Eye (tissue), 1 donor: ENCODE measurements at regions not wholly inside any gene's neighbourhood (a gene's known extent, or its start where the extent isn't known, plus 50 kb on each side); places are given as distances from the start of the nearest gene placed in this dataset.

Experiments
- DNase-seq: peaks from one replicate; pipeline ENCODE4 v3.0.0-alpha.2; 2015

GRCh38 chr1:238141353-238141752 is 250.6 kb upstream of the ZP4 start:
- no peak for DNase-seq

- DNase-seq: no peak
These were observed 249.0 kb upstream of the ZP4 start for GRCh38 chr1:238139713-238140112.

DNA sequence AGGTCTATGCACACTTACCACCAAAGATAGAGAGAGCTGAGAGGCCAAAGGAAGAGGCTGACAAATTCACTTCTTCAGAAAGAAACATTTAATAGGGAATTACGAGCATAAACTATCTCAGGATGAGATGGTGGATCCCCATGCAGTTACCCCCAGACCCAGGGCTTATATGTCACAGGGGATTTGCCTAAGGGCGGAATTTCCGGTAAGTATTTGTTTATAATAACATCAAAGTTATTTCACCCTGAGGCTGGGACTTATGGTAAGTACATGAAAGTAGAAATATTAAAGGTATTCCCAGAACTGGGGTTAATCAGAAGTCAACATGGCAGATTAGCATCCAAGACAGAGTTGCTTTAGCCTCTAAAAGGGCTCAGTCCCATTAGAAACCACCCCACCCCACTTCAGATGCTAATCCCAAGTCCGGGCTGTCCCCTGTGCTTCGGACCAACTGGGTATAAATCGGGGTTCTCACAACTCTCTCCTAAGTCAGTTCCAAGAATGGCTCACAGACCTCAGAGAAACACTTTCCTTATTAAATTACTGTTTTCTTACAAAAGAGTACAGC is 247.4 kb upstream of the ZP4 start:
- no peak for DNase-seq

DNA sequence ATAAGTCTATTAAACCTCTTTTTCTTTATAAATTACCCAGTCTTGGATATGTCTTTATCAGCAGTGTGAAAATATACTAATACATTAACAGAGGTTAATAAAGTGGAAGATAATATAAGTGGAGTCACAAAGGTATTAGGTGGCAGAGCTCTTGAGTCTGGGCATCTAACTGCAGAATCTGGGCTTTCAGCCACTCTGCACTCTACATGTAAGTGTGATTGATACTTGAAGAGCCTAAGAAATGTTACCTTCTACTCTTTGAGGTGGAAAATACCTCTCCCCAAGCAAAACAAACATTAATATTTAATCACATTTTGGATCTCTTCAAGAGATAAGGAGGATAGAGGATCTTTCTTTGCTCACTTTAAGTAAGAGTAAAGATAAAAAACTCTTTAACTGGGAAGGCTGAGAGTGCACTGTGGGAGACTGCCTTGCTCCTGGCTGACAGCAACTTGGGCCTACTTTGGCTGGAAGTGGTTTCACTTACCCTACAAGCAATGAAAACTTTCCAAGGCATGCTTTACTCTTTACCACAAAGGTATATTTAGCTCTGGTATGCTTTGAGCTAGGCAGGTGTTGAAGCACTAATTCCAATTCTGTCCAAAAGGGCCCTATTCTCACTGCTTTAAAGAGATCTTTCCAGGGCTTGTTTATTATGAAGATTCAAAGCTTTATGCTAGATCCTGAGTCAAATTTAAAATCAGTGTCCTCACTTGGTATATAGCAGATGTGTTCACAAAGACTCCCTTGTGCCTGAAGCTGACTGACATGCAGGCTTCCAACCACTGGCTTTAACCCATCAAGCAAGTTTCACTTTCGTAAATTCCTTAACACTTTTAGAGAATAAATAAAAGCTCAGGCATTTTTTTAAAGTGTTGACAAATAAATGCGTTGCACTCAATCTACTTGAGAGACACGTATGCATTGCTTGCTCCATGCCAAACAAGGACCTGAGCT is 245.3 kb upstream of the ZP4 start:
- DNase-seq: no peak

- DNase-seq: no peak
These were observed 239.0 kb upstream of the ZP4 start for GRCh38 chr1:238129677-238130076.

- DNase-seq: no peak
These were observed 232.5 kb upstream of the ZP4 start for GRCh38 chr1:238123201-238123600.

DNA sequence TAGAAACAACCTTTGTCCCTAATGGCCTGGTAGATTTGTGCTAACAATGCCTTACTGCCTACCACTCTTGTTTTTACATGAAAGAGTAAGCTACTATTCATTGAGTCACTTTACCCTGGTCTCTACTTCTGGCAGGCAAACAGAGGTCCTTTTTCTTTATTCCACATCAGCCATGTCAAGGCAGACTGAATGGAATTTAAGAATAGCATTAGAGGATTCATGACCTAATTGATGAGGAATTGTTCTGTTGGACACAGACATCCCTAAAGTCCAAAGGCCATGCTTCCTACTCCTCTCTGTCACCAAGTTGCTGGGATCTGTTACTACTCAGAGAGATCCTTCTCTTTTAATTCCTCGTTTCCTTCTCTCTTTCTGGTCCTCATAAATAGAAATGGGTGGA is 229.1 kb upstream of the ZP4 start:
- no peak for DNase-seq

DNA sequence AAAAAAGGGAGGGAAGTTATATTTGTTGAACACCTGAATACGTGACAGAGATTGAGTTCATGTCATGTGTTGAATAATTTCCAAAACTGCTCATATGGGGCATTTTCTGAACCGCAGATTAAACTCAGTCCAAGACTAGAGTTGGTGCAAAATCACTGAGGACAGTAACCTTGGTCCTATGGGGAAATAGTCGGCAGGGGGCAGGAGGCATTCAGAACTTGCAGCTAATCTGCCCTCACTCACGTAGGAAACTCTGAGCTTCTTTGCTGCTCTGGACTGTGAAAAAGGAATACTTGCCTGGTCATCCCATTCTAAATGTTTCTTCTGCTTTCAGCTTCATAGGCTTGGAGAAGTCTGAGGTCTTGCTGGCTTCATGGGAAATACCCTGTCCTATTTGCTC is 228.3 kb upstream of the ZP4 start:
- no peak for DNase-seq

- no peak for DNase-seq
These were observed 225.1 kb upstream of the ZP4 start for GRCh38 chr1:238115852-238116251.

DNA sequence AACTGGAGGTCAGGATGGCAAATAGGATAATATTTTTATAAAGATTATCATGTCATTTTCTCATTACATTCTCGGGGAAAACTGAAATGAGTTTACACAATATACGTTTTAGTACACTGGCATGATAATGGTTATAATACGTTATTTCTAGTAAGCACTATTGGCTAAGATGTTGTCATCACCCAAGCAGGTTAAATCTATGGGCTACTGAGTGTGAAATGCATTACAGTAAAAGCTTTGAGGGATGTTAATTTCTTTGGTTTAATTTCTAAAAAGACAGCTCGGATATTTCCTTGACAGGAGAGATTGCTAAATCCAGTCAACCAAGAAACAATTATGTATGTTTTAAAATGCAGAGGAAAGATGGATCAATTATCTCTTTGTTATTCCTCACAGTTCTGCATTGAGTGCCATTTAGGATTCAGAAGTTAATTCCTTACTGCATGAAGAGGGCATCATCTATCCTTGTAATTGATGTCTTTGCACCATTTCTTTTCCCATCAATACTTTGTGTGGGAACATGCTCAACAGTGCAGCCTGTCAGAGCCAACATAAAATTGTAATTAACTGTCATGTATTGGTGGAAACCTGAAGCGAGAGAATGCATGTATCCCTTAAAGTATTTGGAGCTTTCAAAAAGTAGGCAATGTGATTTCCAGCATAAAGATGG is 222.4 kb upstream of the ZP4 start:
- peak; percentile 12 for DNase-seq

GRCh38 chr1:238111516-238111915 is 220.8 kb upstream of the ZP4 start:
- no peak for DNase-seq

DNA sequence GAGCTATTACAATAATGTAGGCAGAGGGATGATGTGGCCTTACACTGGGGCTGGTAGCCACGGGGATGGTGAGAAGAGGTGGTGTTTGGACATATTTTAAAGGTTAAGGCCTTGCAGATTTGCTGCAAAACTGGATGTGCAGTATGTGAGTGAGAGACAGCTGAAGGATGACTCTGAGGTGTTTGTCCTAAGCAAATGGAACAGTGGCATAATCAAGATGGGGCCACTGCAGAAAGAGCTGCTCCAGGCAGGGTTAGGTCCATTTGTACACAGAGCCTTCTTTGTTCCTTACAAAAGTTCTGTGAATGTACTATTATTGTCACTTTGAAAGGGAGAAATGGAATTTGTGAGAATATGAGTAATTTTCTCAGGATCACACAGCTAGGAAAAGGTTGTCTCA is 220.4 kb upstream of the ZP4 start:
- DNase-seq: no peak

- no peak for DNase-seq
These were observed 217.7 kb upstream of the ZP4 start for GRCh38 chr1:238108417-238108816.

- DNase-seq: no peak
These were observed 216.6 kb upstream of the ZP4 start for GRCh38 chr1:238107322-238107721.

- DNase-seq: no peak
These were observed 214.0 kb upstream of the ZP4 start for GRCh38 chr1:238104752-238105151.

- DNase-seq: no peak
These were observed 211.2 kb upstream of the ZP4 start for GRCh38 chr1:238101923-238102322.

DNA sequence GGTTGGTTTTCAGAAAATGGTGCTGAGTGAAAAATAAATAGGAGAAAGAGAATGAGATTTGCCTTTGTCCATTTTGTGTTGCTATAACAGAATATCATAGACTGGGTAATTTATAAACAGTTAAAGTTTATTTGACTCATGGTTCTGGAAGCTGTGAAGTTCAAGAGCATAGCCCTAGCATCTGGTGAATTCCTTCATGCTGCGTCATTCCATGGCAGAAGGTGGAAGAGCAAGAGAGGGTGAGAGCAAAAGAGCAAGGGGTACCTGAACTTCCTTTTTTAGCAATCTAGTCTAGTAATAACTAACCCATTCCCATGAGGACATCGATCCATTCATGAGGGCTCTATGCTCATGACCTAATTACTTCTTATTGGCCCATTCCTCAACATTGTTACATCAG is 209.1 kb upstream of the ZP4 start:
- DNase-seq: no peak

DNA sequence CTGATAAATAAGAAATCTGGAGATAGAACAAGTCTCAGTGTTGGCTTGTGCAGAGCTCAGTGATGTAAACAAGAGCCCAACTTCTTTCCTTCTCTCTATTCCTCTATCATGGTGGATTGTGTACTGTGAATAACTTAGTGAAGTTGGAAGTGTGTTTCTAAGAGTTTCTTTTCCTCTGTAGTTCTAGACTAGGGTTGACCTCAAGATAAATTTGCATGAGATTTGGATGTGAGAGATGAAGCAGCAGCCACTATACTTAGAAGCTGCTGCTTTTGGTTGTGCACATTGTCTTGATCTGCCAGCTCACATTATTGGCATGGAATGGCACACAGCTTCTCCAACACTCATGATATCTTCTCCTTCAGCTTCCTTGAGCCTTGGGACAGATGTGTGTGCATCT is 198.9 kb upstream of the ZP4 start:
- no peak for DNase-seq

DNA sequence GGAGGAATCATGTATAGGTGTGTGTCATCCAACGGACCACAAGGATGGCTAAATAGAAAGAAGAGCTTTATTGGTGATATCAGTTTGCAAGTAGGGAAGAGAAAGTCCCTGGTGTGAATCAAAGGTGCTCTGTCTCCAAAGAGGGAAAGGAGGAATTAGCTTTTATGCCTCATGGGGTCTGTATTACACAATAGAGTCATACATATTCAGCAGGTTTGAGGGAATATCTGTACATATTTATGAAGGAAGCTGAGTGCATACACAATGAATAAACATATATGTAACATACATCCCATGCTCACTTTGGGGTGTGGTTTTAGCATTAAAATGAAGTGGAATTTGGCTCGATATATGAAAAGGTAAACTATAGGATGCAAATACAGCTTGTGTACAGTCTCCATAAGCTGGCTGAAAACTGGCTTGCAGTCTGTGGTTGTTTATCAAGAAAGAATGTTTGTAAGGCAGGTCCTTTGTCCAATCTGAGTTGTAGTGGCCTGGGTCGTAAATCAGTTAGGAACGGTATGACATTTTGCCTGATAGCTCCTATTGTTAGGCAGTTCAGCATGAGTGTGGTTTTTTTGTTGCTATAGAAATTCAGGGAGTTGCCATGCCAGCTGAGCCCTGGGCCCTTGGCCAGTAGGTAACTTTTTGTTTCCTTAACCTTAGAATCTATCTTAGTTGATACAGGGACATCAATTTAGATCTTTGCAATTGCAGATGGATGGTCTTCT is 198.0 kb upstream of the ZP4 start:
- DNase-seq: no peak

DNA sequence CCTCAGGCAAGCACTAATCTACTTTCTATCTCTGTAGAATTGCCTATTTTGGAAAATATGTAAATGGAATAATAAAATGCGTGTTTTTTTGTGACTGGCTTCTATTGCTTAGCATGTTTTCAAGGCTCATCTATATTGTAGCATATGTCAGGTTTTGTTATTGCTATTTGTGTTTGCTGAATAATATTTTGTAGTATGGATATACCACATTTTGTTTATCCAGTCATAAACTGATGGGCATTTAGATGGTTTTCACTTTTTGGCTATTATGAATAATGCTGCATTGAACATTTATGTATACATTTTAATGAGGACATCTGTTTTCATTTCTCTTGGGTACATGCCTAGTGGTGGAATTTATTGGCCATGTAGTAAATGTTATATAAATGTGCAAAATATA is 183.3 kb upstream of the ZP4 start:
- DNase-seq: no peak

- no peak for DNase-seq
These were observed 180.3 kb upstream of the ZP4 start for GRCh38 chr1:238071061-238071460.

GRCh38 chr1:238063454-238063853 is 172.7 kb upstream of the ZP4 start:
- DNase-seq: peak; percentile 80

DNA sequence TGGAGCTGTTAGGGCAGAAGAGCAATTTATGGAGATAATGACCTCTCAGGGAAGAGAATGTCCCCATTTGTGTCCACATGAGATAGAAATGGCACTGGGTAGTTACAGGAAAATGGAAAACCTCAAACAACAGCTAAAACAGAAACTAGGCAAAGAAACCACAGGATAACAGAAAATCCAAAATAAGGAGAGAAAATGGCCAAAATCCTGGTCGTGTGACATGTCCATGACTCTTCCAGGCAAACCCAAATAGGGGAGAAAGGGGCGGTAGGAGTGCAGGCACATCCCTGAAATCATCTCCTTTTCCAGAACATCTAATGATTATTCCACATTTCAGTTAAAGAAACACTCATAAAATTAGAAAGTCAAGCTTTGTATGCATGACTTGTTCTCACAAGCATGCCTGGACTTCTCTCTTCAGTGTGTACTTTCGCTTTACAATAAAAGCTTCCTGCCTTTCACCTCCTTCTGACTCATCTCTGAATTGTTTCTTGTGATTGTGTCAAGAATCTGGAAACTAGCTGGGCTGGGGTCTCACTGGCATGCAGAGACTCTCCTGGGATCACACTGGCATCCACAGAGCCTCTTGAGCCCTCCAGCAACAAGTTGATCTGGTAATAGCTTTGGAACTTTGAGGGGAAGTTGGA is 171.4 kb upstream of the ZP4 start:
- no peak for DNase-seq
